GM21515 (cell line): ENCODE measurements at regions not wholly inside any gene's neighbourhood (a gene's known extent, or its start where the extent isn't known, plus 50 kb on each side); places are given as distances from the start of the nearest gene placed in this dataset.

Experiments
- ATAC-seq: cut with Tn5 transposase; IDR thresholded peaks from one replicate; pipeline ENCODE4 v1.9.1; 2021; ENCODE audit not compliant: unreplicated experiment

DNA sequence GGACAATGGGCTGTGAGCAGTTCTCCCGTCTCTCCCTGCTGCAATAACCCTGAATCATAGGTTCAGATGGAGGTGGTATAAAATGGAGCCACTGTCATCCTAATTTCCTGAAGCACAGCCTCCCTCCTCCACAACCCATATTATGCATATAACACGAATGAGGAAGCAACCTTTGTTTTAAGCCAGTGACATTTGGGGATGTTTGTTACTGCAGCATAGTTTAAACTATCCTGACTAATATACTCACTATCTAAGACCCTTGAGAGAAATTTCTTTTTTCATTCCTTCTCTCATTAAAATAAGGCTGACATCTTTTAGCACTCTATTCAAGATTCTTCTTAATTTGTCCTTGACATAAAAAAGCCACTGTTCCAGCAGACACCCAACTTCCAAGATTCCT is 413.4 kb downstream of the SOX9 start:
- ATAC-seq, result no peak

- ATAC-seq, result no peak
Measured at GRCh38 chr17:72534776-72535175, 414.0 kb downstream of the SOX9 start.

- ATAC-seq, result no peak
Measured at GRCh38 chr17:72535346-72535745, 414.5 kb downstream of the SOX9 start.

DNA sequence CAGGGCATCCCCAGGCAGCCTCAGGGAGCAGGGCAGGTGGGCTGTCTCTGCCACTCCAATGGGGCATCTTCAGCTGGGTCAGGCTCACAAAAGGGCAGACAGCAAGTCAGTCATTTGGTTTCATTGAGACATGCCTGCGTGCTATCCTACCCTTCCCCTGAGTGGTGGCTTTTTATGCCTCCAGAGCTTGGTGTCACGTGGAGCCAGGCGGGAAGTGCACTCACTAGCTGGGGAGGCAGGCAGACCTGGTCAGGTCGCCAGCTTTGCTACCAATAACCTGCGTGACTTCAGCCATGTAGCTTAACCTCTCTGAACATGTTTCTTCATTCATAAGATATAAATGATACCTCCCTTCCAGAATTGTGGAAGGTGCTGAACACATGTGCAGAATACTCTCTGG is 415.0 kb downstream of the SOX9 start:
- no peak for ATAC-seq

GRCh38 chr17:72536788-72537187 is 416.0 kb downstream of the SOX9 start:
- ATAC-seq, result no peak

DNA sequence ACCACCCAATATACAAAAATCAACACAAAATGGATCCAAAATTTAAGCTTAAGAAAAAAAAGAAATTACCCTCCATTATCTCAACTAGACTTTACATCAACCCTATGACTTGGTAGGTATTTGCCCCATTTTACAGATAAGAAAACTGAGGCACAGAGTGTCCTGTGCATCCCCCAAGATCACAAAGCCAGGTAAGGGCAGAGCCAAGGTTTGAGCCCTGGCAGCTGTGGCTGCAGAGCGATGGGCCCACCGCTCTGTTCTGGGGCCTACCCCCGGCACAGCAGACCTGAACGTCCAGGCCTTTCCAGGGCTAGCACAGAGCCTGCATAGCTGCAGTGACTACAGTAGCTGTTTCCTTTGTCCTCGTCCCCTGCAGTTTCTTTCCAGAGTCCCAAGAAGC is 417.6 kb downstream of the SOX9 start:
- no peak for ATAC-seq

DNA sequence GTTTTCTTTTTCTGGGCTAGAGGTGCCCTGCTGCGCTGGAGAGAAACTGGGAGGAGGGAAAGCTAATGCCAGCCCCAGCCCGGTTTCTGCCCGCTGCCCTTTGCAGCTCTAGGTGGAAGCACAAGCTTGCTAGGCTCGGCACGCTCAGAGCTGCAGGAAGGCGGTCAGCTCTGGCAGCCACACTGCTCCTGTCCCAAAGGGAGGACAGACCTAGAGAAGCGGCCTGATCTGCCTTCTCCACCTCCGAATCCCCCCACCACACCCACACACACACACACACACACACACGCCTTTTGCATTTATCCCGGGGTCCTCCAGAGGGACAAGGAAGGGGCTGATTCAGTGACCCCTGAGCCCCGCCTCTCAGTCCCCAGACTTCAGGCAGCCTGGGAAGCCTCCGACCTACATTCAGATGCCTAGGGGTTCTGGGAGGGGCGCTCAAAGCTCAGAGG is 418.1 kb downstream of the SOX9 start:
- no peak for ATAC-seq

- peak; percentile 83 for ATAC-seq
Measured at GRCh38 chr17:72539981-72540897, 419.4 kb downstream of the SOX9 start.

- no peak for ATAC-seq
Measured at GRCh38 chr17:72542317-72542716, 421.5 kb downstream of the SOX9 start.

DNA sequence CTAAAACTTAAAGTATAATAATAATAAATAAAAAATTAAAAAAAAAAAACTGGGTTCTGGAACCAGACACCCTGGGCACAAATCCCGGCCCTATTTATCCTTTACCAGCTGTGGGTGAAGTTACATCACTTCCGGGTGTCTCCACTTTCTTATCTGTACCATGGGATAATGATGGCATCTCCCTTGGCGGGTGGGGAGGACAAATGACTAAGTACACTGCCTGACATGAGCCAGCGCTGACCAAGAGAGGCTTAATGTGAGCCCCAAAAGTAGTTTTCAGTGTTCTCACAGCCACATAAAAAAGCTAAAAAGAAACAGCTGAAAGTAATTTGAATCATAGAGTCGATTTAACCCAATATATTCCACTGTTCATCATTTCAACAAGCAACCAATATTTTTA is 424.9 kb downstream of the SOX9 start:
- ATAC-seq, result no peak

DNA sequence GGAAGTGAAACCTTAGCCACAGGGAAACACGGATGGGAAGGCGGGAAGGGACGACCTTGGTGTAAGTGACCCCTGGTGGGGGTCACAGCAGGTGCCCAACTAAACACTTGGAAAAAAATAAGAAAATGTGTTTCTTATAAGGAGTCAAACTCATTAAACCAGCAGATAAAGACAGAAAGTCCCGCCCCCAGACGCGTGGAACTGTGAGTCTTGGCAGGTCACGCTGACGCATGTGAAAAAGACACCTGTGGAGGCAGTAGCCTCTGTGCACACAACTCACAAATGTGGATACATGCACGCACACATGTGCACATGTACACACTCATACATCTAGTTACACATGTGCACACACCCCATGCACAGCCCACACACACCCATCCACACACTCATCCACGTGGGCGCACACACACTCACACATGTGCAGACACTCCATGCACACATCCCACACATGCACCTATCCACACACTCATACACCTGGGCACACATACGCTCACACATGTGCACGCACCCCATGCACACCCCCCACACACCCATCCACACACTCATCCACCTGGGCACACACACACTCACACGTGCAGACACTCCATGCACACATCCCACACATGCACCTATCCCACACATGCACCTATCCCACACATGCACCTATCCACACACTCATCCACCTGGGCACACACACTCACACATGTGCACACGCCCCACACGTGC is 432.4 kb downstream of the SOX9 start:
- ATAC-seq, result no peak

DNA sequence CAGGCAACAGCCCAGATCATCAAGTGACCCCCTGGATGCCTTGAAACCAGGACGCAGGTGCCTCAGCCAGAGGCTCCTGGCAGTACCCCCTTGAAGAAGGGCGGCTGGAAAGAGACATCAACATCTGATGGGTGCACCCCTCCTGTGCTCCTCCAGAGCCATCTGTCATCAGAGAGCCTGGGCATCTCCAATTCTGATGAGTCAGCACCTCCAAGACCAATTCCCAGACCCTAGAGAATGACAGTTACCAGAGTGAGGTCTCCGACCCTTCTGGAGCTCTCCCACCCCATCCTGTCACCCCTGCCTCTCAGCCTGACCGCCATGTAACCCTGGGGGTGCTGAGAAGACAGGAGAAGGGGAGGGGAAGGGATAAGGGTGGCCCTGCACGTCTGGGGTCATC is 433.7 kb downstream of the SOX9 start:
- ATAC-seq, result no peak

GRCh38 chr17:72555052-72555451 is 434.2 kb downstream of the SOX9 start:
- no peak for ATAC-seq

DNA sequence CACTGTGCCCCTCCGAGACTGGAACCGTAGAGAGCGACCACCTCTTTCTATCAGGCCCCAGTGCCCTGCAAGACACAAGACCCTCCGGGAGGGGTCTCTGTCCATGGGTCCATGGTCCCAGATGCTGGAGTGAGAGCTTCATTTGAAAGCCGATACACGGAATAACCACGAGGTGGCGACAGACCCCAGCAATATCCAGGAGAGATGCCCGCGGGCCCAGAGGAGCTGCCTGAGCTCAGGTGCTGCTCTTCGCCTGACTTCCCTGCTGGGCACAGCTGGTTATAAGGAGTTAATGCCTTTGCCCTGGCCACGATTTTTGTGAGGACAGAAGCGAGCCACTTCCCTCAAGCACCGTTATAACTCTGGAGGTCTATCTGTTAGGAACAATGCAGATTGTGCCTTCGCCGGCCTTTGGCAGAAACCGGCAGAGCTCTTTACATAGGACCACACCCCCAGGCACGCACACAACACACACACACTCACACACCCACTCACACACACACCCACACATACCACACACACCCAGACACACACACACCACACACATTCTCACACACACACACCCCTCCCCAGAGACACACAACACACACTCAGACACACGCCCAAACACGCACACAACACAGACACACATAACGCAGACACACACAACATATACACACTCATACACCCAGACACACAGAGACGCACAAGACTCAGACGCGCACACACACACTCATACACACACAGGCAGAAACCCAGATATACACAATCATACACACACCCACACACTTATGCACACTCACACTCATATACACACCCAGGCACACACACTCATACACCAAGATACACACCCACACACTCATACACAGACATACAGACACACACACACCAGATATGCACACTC is 436.4 kb downstream of the SOX9 start:
- ATAC-seq, result peak; percentile 54

DNA sequence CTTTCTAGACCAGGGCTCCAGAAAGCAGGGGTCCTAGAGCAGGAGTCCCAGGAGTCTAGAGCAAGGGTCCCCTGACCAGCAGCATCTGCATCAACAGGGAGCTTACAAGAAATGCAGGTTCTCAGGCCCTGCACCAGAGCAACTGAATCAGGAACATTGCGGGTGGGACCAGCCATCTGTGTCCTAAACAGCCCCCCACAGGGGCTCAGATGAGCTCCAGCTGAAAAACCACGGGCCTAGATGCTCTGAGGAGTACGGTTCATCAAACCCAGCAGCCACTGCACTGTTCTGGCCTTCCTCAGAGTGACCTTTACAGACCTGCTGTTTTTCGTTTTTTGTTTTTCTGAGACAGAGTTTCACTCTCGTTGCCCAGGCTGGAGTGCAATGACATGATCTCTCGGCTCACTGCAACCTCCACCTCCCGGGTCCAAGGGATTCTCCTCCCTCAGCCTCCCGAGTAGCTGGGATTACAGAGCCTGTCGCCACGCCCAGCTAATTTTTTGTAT is 438.2 kb downstream of the SOX9 start:
- no peak for ATAC-seq

GRCh38 chr17:72560303-72561247 is 439.8 kb downstream of the SOX9 start:
- peak; percentile 70 for ATAC-seq

DNA sequence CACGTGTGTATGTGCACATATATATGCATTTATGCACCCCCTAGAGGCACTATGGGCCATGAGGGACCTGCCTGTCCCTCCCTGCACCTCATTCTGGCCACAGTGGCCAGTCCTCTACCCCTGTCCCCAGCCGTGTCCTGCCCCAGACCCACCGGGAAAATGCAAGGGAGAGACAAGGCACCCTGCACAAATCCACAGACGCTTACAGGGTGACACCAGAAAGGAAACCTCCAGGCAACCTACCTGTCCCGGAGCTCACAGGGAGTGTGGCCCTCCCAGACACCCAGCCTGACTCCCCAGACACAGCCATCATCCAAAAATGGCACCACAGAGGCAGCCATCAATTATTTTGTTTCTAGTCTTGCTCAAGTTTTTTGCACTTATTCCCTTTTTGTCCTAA is 440.4 kb downstream of the SOX9 start:
- ATAC-seq, result no peak

DNA sequence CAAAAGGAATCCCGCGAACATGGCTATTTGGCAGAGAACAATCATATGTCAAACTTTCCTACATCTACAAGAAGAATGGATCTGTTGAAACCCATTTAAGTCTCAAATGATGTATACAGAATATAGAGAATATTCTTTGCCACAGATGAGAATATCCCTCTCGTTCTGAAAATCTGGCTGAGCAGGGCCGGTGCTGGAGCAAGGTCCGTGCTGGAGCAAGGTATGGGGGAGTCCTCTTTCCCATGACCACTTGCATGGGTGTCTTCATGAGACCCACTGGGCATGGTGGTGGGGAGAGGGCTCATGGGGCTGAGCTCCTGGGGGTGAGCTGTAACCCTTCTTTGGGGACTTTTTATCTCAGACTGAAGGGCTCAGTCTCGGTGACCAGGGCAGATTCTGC is 440.9 kb downstream of the SOX9 start:
- ATAC-seq, result no peak

DNA sequence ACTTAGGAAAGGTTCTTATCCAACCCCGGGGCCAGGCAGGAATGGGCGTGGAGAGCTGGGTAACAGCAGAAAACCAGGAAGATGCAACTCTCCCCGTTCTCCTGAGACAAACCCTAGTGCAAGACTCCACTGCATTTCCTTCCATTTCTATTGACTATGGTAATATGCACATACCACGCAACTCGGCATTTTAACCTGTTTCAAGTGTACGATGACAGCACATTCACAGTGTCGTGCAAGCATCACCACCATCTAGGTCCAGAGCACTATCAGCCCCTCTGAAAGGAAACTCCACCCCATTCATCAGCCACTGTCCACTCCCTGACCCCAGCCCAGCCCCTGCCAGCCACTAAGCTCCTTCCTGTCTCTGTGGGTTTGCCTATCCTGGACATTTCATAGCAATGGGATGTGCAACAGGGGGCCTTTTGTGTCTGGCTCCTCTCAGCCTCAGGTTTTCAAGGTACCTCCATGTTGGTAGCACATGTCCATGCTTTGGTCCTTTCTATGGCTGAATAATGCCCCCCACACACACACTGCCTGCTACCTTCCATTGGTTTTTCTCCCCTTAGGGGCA is 441.9 kb downstream of the SOX9 start:
- no peak for ATAC-seq

GRCh38 chr17:72563952-72564351 is 443.1 kb downstream of the SOX9 start:
- no peak for ATAC-seq
